Thyroid gland (tissue), 4 donors: ENCODE measurements at regions not wholly inside any gene's neighbourhood (a gene's known extent, or its start where the extent isn't known, plus 50 kb on each side); places are given as distances from the start of the nearest gene placed in this dataset.
"Not testable (repeated sequence)": the region's sequence is repeated elsewhere in the genome, so short reads cannot be mapped to it uniquely, and the experiment has no call there.

Experiments used
- CTCF ChIP-seq, 6 experiments: fragments of 200-600 bp in 3 of 6; fragments of 450-650 bp in 3 of 6; sonication (generic) in 3 of 6; IDR thresholded peaks; one replicate each; pipeline ENCODE4 v1.5.1; 2016 to 2019; ENCODE audit warnings: antibody characterized with exemption in 6 of 6, mild to moderate bottlenecking in 2 of 6, inconsistent platforms in 1 of 6, moderate library complexity in 1 of 6
- POLR2A ChIP-seq, 2 donors: fragments of 450-650 bp; IDR thresholded peaks; one replicate each; pipeline ENCODE4 v1.6.1; 2017; ENCODE audit warnings: antibody characterized with exemption in 2 of 2, mild to moderate bottlenecking in 2 of 2, moderate library complexity in 1 of 2

- not testable (repeated sequence) for TF ChIP-seq CTCF, POLR2A (IDR thresholded peaks at IDR 0.05)
Measured at GRCh38 chr21:25181690-25182089, 425.6 kb downstream of the MRPL39 start.
